Pancreas (tissue), 10 donors: ENCODE measurements at regions not wholly inside any gene's neighbourhood (a gene's known extent, or its start where the extent isn't known, plus 50 kb on each side); places are given as distances from the start of the nearest gene placed in this dataset.

ENCODE experiments used
- ATAC-seq, 4 donors: fragments of 200-7000 bp; cut with Tn5 transposase; one replicate each; pipeline versions ENCODE4 v1.8.0 to v1.9.1; 2020; ENCODE audit warnings: mild to moderate bottlenecking in 4 of 4, moderate library complexity in 4 of 4
- DNase-seq, 6 donors: peaks; one replicate each; pipeline ENCODE4 v3.0.0-alpha.2; 2020
- FAIRE-seq: peaks from 2 replicates; lab custom pipeline; 2012; peaks lifted over from hg19 to GRCh38; lab: Jason Lieb, UNC
- H3K27ac ChIP-seq, 4 donors: fragments of 200-600 bp; sonication (generic); 1 replicate in 3 of 4; 2 replicates in 1 of 4; pipeline versions ENCODE4 v1.5.0 to v1.8.0; 2020
- H3K27me3 ChIP-seq, 4 donors: fragments of 200-600 bp; one replicate each; pipeline ENCODE4 v1.8.0; 2021
- H3K36me3 ChIP-seq, 3 donors: fragments of 200-600 bp; sonication (generic) in 1 of 3; one replicate each; pipeline versions ENCODE4 v1.5.0 to v1.8.0; 2020 to 2021
- H3K4me1 ChIP-seq, 3 donors: fragments of 200-600 bp; one replicate each; pipeline ENCODE4 v1.8.0; 2021
- H3K4me3 ChIP-seq, 4 donors: fragments of 200-600 bp; sonication (generic) in 2 of 4; one replicate each; pipeline versions ENCODE4 v1.5.0 to v1.8.0; 2020 to 2021
- H3K9me3 ChIP-seq, 4 donors: fragments of 200-600 bp; one replicate each; pipeline ENCODE4 v1.8.0; 2021
- WGBS, 2 donors: extraction: QIAGEN DNeasy Blood & Tissue Kit; methylation state at CpG; one replicate each; pipeline ENCODE4 v1.1.7; 2013; 5-methylcytosine and 5-hydroxymethylcytosine counted together
- intact Hi-C, 3 donors: fragments of 100-400 bp; cut with DNase I; formaldehyde crosslinking; loops; one replicate each; pipeline versions ENCODE4 v1.11.1 to v1.14.2; 2022
- TF ChIP-seq, protein P1 (sequence below), 4 donors: fragments of 200-600 bp; sonication (generic) in 3 of 4; IDR thresholded peaks; one replicate each; pipeline versions ENCODE4 v1.5.0 to v1.8.0; 2021; ENCODE audit warnings: antibody characterized with exemption in 4 of 4
- donor health status: healthy with polysubstance abuse.
- donor health status: DM: no; HTN: no; CAD: no; lungs with moderate emphysema.
- donor health status: DM: no; HTN: no; CAD: no.
- donor health status: control.
- donor health status: control.
- donor health status: Bipolar disorder and iron deficiency.
- donor health status: DM: yes; HTN: yes; CAD: no.
- donor health status: DM: no; HTN: no; CAD: no.
- donor health status: DM: no; HTN: no; CAD: no.
- donor health status: DM: yes; HTN: yes; CAD: no.

DNA sequence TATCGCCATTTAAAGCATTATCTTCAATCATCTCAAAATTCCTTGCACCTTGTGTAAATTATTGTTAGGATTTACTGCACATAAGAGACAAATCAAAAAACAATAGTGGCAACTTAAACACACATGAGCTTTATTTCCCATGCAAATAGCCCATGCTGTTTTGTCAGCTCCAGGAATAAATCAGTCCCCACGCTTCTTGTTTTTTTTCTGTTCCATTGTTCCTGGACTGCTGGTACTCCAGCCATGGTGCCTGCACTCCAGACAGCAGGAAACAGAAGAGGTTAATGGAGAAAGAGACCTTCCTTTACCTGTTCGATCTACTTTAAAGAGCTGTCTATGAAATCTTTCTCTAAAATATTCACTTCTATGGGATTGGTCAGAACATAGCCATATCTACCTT, 1515.7 kb upstream of the TENM3 start:
- intact Hi-C loops: no loop called here
- FAIRE-seq: no peak
- no peaks in the 10 kb centered on the region for H3K27me3 ChIP-seq
- TF ChIP-seq, protein P1, sequence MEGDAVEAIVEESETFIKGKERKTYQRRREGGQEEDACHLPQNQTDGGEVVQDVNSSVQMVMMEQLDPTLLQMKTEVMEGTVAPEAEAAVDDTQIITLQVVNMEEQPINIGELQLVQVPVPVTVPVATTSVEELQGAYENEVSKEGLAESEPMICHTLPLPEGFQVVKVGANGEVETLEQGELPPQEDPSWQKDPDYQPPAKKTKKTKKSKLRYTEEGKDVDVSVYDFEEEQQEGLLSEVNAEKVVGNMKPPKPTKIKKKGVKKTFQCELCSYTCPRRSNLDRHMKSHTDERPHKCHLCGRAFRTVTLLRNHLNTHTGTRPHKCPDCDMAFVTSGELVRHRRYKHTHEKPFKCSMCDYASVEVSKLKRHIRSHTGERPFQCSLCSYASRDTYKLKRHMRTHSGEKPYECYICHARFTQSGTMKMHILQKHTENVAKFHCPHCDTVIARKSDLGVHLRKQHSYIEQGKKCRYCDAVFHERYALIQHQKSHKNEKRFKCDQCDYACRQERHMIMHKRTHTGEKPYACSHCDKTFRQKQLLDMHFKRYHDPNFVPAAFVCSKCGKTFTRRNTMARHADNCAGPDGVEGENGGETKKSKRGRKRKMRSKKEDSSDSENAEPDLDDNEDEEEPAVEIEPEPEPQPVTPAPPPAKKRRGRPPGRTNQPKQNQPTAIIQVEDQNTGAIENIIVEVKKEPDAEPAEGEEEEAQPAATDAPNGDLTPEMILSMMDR (IDR thresholded peaks at IDR 0.05): no peak
- H3K36me3 ChIP-seq: no peaks in the 10 kb centered on the region
- no peak overlapping the region for H3K4me3 ChIP-seq
- DNase-seq: no peak
- no peak overlapping the region for H3K27ac ChIP-seq
- no peaks in the 10 kb centered on the region for H3K4me1 ChIP-seq
- no peaks in the 10 kb centered on the region for H3K9me3 ChIP-seq
- ATAC-seq: no peak
- 67 to 73% methylated on average over 3 of the region's 3 CpGs for WGBS, 2 donors

DNA sequence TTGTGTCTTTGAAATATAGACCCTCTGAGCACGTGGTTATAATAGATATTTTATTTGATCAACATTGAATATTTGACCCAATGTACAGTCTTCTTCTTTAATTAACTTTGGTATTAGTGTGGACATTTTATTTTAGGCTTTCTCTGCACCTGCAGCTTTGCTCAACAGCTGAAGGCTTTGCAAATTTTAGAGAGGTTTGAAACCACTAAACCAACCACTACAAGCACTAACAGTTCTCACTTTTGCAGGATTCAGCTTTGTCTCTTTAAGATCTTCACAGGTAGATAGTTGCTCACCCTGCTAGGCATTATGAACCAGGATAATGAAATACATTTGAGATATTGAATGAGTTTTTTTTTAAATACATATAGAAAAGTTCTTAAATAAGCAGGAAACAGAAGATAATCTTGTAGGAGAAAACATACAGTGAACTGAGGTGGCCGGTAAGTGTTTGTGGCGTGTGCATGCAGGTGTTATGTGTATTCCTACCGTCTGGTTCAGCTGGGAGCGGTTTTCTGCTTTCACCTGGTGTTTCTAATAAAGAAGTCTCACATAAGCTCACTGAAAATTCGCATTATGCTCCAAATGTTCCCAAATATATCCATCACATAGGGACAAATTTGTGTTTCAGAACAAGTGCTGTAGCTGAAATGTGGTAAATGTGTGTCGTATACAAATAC, 1508.3 kb upstream of the TENM3 start:
- no peak overlapping the region for H3K27ac ChIP-seq
- no peaks in the 10 kb centered on the region for H3K27me3 ChIP-seq
- TF ChIP-seq, protein P1 (IDR thresholded peaks at IDR 0.05): no peak
- 62 to 66% methylated on average over 7 of the region's 7 CpGs for WGBS, 2 donors
- no peak for ATAC-seq
- no peak for DNase-seq
- H3K9me3 ChIP-seq: no peaks in the 10 kb centered on the region
- intact Hi-C loops: no loop called here
- no peak overlapping the region for H3K4me3 ChIP-seq
- no peaks in the 10 kb centered on the region for H3K36me3 ChIP-seq
- no peaks in the 10 kb centered on the region for H3K4me1 ChIP-seq
- no peak for FAIRE-seq

- FAIRE-seq: no peak
- TF ChIP-seq, protein P1 (IDR thresholded peaks at IDR 0.05): no peak
- 62 to 65% methylated on average over 1 of the region's 1 CpG for WGBS, 2 donors
Observed at GRCh38 chr4:180741703-180742102, 1501.5 kb upstream of the TENM3 start.

DNA sequence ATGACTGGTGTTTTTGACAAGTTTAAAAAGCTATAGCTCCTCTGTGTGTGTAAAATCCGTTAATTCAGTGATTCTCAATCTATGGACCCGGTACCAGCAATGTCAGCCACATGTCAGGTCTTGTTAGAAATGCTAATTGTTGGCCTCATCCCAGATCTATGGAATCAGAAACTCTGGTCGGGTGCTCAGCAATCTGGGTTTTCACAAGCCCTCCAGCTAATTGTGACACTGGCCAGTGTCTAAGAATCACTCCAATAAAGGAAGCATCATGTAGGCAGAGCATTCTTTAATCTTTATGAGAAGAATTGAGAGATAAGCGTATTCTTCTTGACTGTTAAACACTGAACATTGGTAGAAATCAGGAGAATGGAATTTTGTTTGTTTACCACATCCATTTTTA, 1498.2 kb upstream of the TENM3 start:
- ATAC-seq: no peak
- TF ChIP-seq, protein P1 (IDR thresholded peaks at IDR 0.05): no peak

More at GRCh38 chr4:180741703-180742102, 1501.5 kb upstream of the TENM3 start:
- H3K4me3 ChIP-seq: no peak overlapping the region
- intact Hi-C loops: no loop called here
- ATAC-seq: no peak
- no peaks in the 10 kb centered on the region for H3K9me3 ChIP-seq
- no peaks in the 10 kb centered on the region for H3K27me3 ChIP-seq
- H3K27ac ChIP-seq: no peak overlapping the region
- H3K4me1 ChIP-seq: no peaks in the 10 kb centered on the region
- DNase-seq: no peak
- no peaks in the 10 kb centered on the region for H3K36me3 ChIP-seq

GRCh38 chr4:180751009-180751408, 1492.2 kb upstream of the TENM3 start:
- Histone ChIP-seq H3K36me3 (no peaks in the 10 kb centered on the region), H3K4me3 (no peak overlapping the region), H3K4me1 (no peaks in the 10 kb centered on the region), H3K27me3 (no peaks in the 10 kb centered on the region), H3K9me3 (no peaks in the 10 kb centered on the region), H3K27ac (no peak overlapping the region)
- intact Hi-C loops: no loop called here
- no peak for ATAC-seq
- DNase-seq: no peak
- 73 to 78% methylated on average over 2 of the region's 2 CpGs for WGBS, 2 donors
- TF ChIP-seq, protein P1 (IDR thresholded peaks at IDR 0.05): no peak
- FAIRE-seq: no peak

More for the DNA sequence above, 1498.2 kb upstream of the TENM3 start:
- DNase-seq (no peak), FAIRE-seq (no peak)
- intact Hi-C loops: no loop called here
- Histone ChIP-seq H3K9me3 (no peaks in the 10 kb centered on the region), H3K27ac (no peak overlapping the region), H3K36me3 (no peaks in the 10 kb centered on the region), H3K4me3 (no peak overlapping the region), H3K27me3 (no peaks in the 10 kb centered on the region), H3K4me1 (no peaks in the 10 kb centered on the region)
- WGBS, 2 donors: 41 to 56% methylated on average over 4 of the region's 4 CpGs
